Neural cell (in vitro differentiated cells): ENCODE measurements at regions not wholly inside any gene's neighbourhood (a gene's known extent, or its start where the extent isn't known, plus 50 kb on each side); places are given as distances from the start of the nearest gene placed in this dataset.
"Not testable (repeated sequence)": the region's sequence is repeated elsewhere in the genome, so short reads cannot be mapped to it uniquely, and the experiment has no call there.

Experiments used
- H2AFZ ChIP-seq: fragments of 200-600, 300-800 bp; sonication (generic), shearing (Covaris generic); 2 replicates; pipeline ENCODE4 v1.6.0; 2014; ENCODE audit warnings: low read depth, mild to moderate bottlenecking, antibody characterized with exemption, low read length, moderate library complexity
- H3F3A ChIP-seq: fragments of 200-600 bp; shearing (Covaris generic); 2 replicates; pipeline ENCODE4 v1.6.1; 2016; ENCODE audit warnings: mild to moderate bottlenecking, moderate library complexity, mixed read lengths, antibody characterized with exemption, low read length; ENCODE audit not compliant: insufficient read depth, poor library complexity, severe bottlenecking
- H3K27ac ChIP-seq: fragments of 200-600, 300-800 bp; sonication (generic), shearing (Covaris generic); 2 replicates; pipeline ENCODE4 v1.5.1; 2014; ENCODE audit warnings: mild to moderate bottlenecking, low read length, moderate library complexity
- H3K27me3 ChIP-seq: fragments of 300-800, 200-600 bp; sonication (generic), shearing (Covaris generic); 2 replicates; pipeline ENCODE4 v1.6.0; 2014; ENCODE audit warnings: mild to moderate bottlenecking, low read depth, low read length, moderate library complexity; ENCODE audit not compliant: insufficient read depth
- H3K36me3 ChIP-seq: fragments of 300-800, 200-600 bp; sonication (generic), shearing (Covaris generic); 2 replicates; pipeline ENCODE4 v1.5.1; 2014; ENCODE audit warnings: mild to moderate bottlenecking, antibody characterized with exemption, low read length, moderate library complexity; ENCODE audit not compliant: insufficient read depth
- H3K4me2 ChIP-seq: fragments of 300-800, 200-600 bp; sonication (generic), shearing (Covaris generic); 2 replicates; pipeline ENCODE4 v1.6.0; 2014; ENCODE audit warnings: mild to moderate bottlenecking, low read length
- H3K4me3 ChIP-seq: fragments of 300-800, 200-600 bp; sonication (generic), shearing (Covaris generic); 2 replicates; pipeline ENCODE4 v1.5.1; 2014; ENCODE audit warnings: mild to moderate bottlenecking, low read length, moderate library complexity
- H3K79me2 ChIP-seq: fragments of 200-600 bp; shearing (Covaris generic); replicated peaks from 2 replicates; pipeline ENCODE4 v1.6.0; 2014; ENCODE audit warnings: mild to moderate bottlenecking, low read length, moderate library complexity; ENCODE audit not compliant: insufficient read depth
- H3K9ac ChIP-seq: fragments of 300-800, 200-600 bp; sonication (generic), shearing (Covaris generic); 2 replicates; pipeline ENCODE4 v1.6.1; 2016; ENCODE audit warnings: mild to moderate bottlenecking, low read length, mixed read lengths
- H3K9me2 ChIP-seq: fragments of 200-600 bp; shearing (Covaris generic); 2 replicates; pipeline ENCODE4 v1.6.1; 2016; ENCODE audit warnings: mild to moderate bottlenecking, low read length, mixed read lengths; ENCODE audit not compliant: insufficient read depth
- H3K9me3 ChIP-seq: fragments of 200-600, 300-800 bp; sonication (generic), shearing (Covaris generic); 2 replicates; pipeline ENCODE4 v1.6.1; 2016; ENCODE audit warnings: mild to moderate bottlenecking, mixed run types, low read length, moderate library complexity, mixed read lengths
- H4K20me1 ChIP-seq: fragments of 200-600 bp; shearing (Covaris generic); 2 replicates; pipeline ENCODE4 v1.6.1; 2016; ENCODE audit warnings: mild to moderate bottlenecking, mixed run types; ENCODE audit not compliant: insufficient read depth
- CTCF ChIP-seq: fragments of 450-650 bp; IDR thresholded peaks from 2 replicates; pipeline ENCODE4 v1.5.1; 2014; ENCODE audit warnings: antibody characterized with exemption, mild to moderate bottlenecking, moderate library complexity; ENCODE audit not compliant: poor library complexity, severe bottlenecking
- EP300 ChIP-seq: fragments of 450-650 bp; conservative IDR thresholded peaks from 2 replicates; pipeline ENCODE4 v1.6.1; 2014; ENCODE audit warnings: antibody characterized with exemption, mild to moderate bottlenecking, moderate library complexity; ENCODE audit not compliant: poor library complexity, severe bottlenecking
- EZH2 ChIP-seq: fragments of 200-600, 300-800 bp; shearing (Covaris generic), sonication (generic); IDR thresholded peaks from 2 replicates; pipeline ENCODE4 v1.6.1; 2014; ENCODE audit warnings: antibody characterized with exemption, low read length, borderline replicate concordance, mild to moderate bottlenecking; ENCODE audit not compliant: insufficient read depth, poor library complexity, severe bottlenecking
- MXI1 ChIP-seq: fragments of 450-650 bp; conservative IDR thresholded peaks from 2 replicates; pipeline ENCODE4 v1.6.1; 2014; ENCODE audit warnings: antibody characterized with exemption, mild to moderate bottlenecking; ENCODE audit not compliant: poor library complexity, severe bottlenecking
- POLR2AphosphoS5 ChIP-seq: IDR thresholded peaks from 2 replicates; pipeline ENCODE4 v1.6.1; 2012
- RAD21 ChIP-seq: fragments of 450-650 bp; conservative IDR thresholded peaks from 2 replicates; pipeline ENCODE4 v1.6.1; 2014; ENCODE audit warnings: antibody characterized with exemption, mild to moderate bottlenecking, moderate library complexity
- REST ChIP-seq: IDR thresholded peaks from 2 replicates; pipeline ENCODE4 v1.6.1; 2012; ENCODE audit warnings: borderline replicate concordance
- SMC3 ChIP-seq: fragments of 450-650 bp; conservative IDR thresholded peaks from 2 replicates; pipeline ENCODE4 v1.6.1; 2014; ENCODE audit warnings: antibody characterized with exemption, mild to moderate bottlenecking, moderate library complexity; ENCODE audit not compliant: poor library complexity
- TAF1 ChIP-seq: IDR thresholded peaks from 2 replicates; pipeline ENCODE4 v1.6.1; 2012; ENCODE audit warnings: low read depth

GRCh38 chr5:25439025-25439424, 794.2 kb upstream of the CDH10 start:
- H3K27ac ChIP-seq, result no peak overlapping the region
- H3K36me3 ChIP-seq, result no peaks in the 10 kb centered on the region
- H3K4me3 ChIP-seq, result no peak overlapping the region
- no peaks in the 10 kb centered on the region for H3F3A ChIP-seq
- TF ChIP-seq MXI1, result no peak
- TF ChIP-seq RAD21, result no peak
- TF ChIP-seq EP300, result no peak
- no peak for TF ChIP-seq CTCF
- TF ChIP-seq TAF1, result no peak
- TF ChIP-seq EZH2, result no peak
- no peak for TF ChIP-seq POLR2AphosphoS5
- TF ChIP-seq REST, result no peak
- TF ChIP-seq SMC3, result no peak
- no peaks in the 10 kb centered on the region for H3K9me3 ChIP-seq
- no peak overlapping the region for H2AFZ ChIP-seq
- H4K20me1 ChIP-seq, result no peaks in the 10 kb centered on the region
- no peaks in the 10 kb centered on the region for H3K9me2 ChIP-seq
- H3K9ac ChIP-seq, result no peak overlapping the region
- no peak overlapping the region for H3K4me2 ChIP-seq
- H3K27me3 ChIP-seq, result no peaks in the 10 kb centered on the region
- H3K79me2 ChIP-seq, result no peaks in the 10 kb centered on the region

- not testable (repeated sequence) for H3K79me2 ChIP-seq, H4K20me1 ChIP-seq, H3K4me3 ChIP-seq
These were observed 793.6 kb upstream of the CDH10 start for GRCh38 chr5:25438375-25438774.

GRCh38 chr5:25436452-25436851, 791.7 kb upstream of the CDH10 start:
- Histone ChIP-seq H3K4me3 (no peak overlapping the region), H3K36me3 (no peaks in the 10 kb centered on the region), H3K79me2 (no peaks in the 10 kb centered on the region), H3F3A (no peaks in the 10 kb centered on the region), H3K9me3 (no peaks in the 10 kb centered on the region), H3K9me2 (no peaks in the 10 kb centered on the region), H3K27me3 (no peaks in the 10 kb centered on the region), H3K4me2 (no peak overlapping the region), H3K9ac (no peak overlapping the region), H2AFZ (no peak overlapping the region), H3K27ac (no peak overlapping the region), H4K20me1 (no peaks in the 10 kb centered on the region)
- TF ChIP-seq EP300 (no peak), TAF1 (no peak), SMC3 (no peak), POLR2AphosphoS5 (no peak), EZH2 (no peak), RAD21 (no peak), REST (no peak), MXI1 (no peak), CTCF (no peak)

More at GRCh38 chr5:25438375-25438774, 793.6 kb upstream of the CDH10 start:
- H2AFZ ChIP-seq, H3K36me3 ChIP-seq, H3F3A ChIP-seq, H3K27ac ChIP-seq, H3K27me3 ChIP-seq, H3K9ac ChIP-seq, H3K9me3 ChIP-seq, H3K9me2 ChIP-seq, H3K4me2 ChIP-seq: not testable (repeated sequence)
